Psoas muscle (tissue), 7 donors: ENCODE measurements at regions not wholly inside any gene's neighbourhood (a gene's known extent, or its start where the extent isn't known, plus 50 kb on each side); places are given as distances from the start of the nearest gene placed in this dataset.
"Not testable (repeated sequence)": the region's sequence is repeated elsewhere in the genome, so short reads cannot be mapped to it uniquely, and the experiment has no call there.

Experiments
- ATAC-seq, 4 donors: fragments of 200-7000 bp; cut with Tn5 transposase; one replicate each; pipeline ENCODE4 v1.9.1; 2020; ENCODE audit warnings: moderate library complexity in 3 of 4, mild to moderate bottlenecking in 2 of 4
- DNase-seq, 2 donors: peaks; one replicate each; pipeline ENCODE4 v3.0.0-alpha.2; 2020
- H3K27ac ChIP-seq: fragments of 200-600 bp; one replicate; pipeline ENCODE4 v1.8.0; 2022
- H3K27me3 ChIP-seq, 3 donors: fragments of 200-600 bp in 1 of 3; one replicate each; pipeline versions ENCODE4 v1.6.1 to v1.8.0; 2013 to 2022; ENCODE audit warnings: low read length in 2 of 3, mild to moderate bottlenecking in 2 of 3, moderate library complexity in 1 of 3; ENCODE audit not compliant: insufficient read depth in 3 of 3
- H3K36me3 ChIP-seq, 2 donors: fragments of 200-600 bp in 1 of 2; one replicate each; pipeline versions ENCODE4 v1.6.1 to v1.8.0; 2013 to 2022; ENCODE audit warnings: low read depth in 1 of 2, mild to moderate bottlenecking in 1 of 2, moderate library complexity in 1 of 2; ENCODE audit not compliant: insufficient read depth in 1 of 2
- H3K4me1 ChIP-seq: fragments of 200-600 bp; one replicate; pipeline ENCODE4 v1.8.0; 2022
- H3K4me3 ChIP-seq: fragments of 200-600 bp; one replicate; pipeline ENCODE4 v1.8.0; 2022; ENCODE audit warnings: mild to moderate bottlenecking
- H3K9me3 ChIP-seq: fragments of 200-600 bp; one replicate; pipeline ENCODE4 v1.8.0; 2022
- WGBS, 3 donors: extraction: QIAGEN DNeasy Blood & Tissue Kit; methylation state at CpG; one replicate each; pipeline versions ENCODE4 v1.1.6 to v1.1.7; 2013; 5-methylcytosine and 5-hydroxymethylcytosine counted together
- intact Hi-C, 2 donors: fragments of 100-400 bp; cut with DNase I; formaldehyde crosslinking; loops; one replicate each; pipeline versions ENCODE4 v1.11.0 to v1.14.2; 2022
- TF ChIP-seq, protein P1 (sequence below): fragments of 200-600 bp; IDR thresholded peaks from one replicate; pipeline ENCODE4 v1.8.0; 2022; ENCODE audit warnings: antibody characterized with exemption
- donor health status: healthy with polysubstance abuse.
- donor health status: DM: no; HTN: no; CAD: no; lungs with moderate emphysema.
- donor health status: Bipolar disorder and iron deficiency.
- donor health status: healthy.
- donor health status: DM: yes; HTN: yes; CAD: no.
- donor health status: DM: no; HTN: no; CAD: no.
- donor health status: DM: yes; HTN: yes; CAD: no.

DNA sequence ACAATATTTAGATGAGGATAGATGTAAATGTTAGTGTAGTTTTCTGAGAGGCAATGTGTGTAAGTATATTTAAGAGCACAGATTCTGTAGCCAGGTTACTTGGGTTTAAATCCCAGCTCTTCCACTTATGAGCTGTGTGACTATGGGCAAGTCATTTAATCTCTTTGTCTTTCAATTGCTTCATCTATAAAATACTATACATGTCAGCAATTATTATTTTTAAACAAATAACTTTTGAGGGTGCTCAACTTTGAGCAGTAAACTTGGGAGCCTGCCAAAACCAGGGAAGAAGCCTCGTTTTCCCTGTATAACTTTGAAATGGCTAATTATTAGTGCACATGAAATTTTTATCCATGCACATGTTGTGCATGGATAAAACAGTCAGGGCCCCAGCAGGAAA is 222.8 kb downstream of the FOXD2 start:
- 14 to 30% (median 22%) methylated on average over 1 of the region's 1 CpG for WGBS, 3 donors
- DNase-seq (no peak), ATAC-seq (no peak)
- peaks cover 9% of the 10 kb centered on the region for H3K4me1 ChIP-seq
- TF ChIP-seq, protein P1, sequence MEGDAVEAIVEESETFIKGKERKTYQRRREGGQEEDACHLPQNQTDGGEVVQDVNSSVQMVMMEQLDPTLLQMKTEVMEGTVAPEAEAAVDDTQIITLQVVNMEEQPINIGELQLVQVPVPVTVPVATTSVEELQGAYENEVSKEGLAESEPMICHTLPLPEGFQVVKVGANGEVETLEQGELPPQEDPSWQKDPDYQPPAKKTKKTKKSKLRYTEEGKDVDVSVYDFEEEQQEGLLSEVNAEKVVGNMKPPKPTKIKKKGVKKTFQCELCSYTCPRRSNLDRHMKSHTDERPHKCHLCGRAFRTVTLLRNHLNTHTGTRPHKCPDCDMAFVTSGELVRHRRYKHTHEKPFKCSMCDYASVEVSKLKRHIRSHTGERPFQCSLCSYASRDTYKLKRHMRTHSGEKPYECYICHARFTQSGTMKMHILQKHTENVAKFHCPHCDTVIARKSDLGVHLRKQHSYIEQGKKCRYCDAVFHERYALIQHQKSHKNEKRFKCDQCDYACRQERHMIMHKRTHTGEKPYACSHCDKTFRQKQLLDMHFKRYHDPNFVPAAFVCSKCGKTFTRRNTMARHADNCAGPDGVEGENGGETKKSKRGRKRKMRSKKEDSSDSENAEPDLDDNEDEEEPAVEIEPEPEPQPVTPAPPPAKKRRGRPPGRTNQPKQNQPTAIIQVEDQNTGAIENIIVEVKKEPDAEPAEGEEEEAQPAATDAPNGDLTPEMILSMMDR = no peak
- no peaks in the 10 kb centered on the region for H3K27me3 ChIP-seq
- no peaks in the 10 kb centered on the region for H3K9me3 ChIP-seq
- H3K36me3 ChIP-seq = no peaks in the 10 kb centered on the region
- intact Hi-C loops = no loop called here
- no peak overlapping the region for H3K4me3 ChIP-seq
- H3K27ac ChIP-seq = no peak overlapping the region

DNA sequence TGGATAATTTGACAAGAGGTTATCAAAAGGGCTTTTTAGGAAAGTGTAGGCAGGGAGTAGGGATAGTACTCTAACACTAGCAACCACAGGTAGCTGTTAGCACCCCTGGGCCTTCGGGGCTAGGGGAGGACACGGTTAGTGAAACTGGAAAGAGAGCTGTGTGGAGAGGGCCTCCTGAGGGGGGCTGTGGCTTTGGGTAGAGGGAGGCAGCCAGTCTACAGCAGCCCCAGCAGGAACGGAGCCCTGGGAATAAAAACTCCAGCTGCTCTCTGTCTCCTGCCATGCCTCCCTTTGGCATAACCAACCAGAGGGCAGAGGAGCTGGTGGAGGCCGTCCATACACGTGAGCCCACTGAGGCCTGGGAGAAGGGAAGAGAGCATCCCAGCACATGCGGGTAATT is 223.2 kb downstream of the FOXD2 start:
- WGBS, 3 donors = 55 to 61% (median 61%) methylated on average over 6 of the region's 6 CpGs
- H3K27me3 ChIP-seq = no peaks in the 10 kb centered on the region
- no peak overlapping the region for H3K27ac ChIP-seq
- H3K9me3 ChIP-seq = no peaks in the 10 kb centered on the region
- TF ChIP-seq, protein P1 = no peak
- DNase-seq (no peak), ATAC-seq (no peak)
- H3K4me3 ChIP-seq = no peak overlapping the region
- H3K36me3 ChIP-seq = no peaks in the 10 kb centered on the region
- intact Hi-C loops = no loop called here
- H3K4me1 ChIP-seq = peaks cover 9% of the 10 kb centered on the region

DNA sequence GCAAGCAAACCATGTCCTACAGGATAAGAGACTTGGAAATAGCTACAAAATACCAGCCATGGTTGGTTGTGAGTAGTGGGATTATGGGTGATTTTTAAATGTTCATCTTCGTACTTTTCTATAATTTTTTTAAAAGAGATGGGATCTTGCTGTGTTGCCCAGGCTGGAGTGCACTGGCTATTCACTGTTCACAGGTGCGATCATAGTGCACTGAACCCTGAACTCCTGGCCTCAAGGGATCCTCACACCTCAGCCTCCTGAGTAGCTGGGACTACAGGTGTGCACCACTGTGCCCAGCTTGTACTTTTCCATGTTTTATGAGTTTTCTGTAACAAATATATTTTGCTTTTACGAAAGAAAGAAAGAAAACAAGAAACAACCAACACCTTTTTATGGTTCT is 224.2 kb downstream of the FOXD2 start:
- Histone ChIP-seq H3K4me3 (no peak overlapping the region), H3K36me3 (no peaks in the 10 kb centered on the region), H3K9me3 (no peaks in the 10 kb centered on the region), H3K27ac (no peak overlapping the region), H3K27me3 (no peaks in the 10 kb centered on the region), H3K4me1 (no peaks in the 10 kb centered on the region)
- DNase-seq (no peak), ATAC-seq (no peak)
- 90 to 95% (median 94%) methylated on average over 3 of the region's 3 CpGs for WGBS, 3 donors
- intact Hi-C loops = no loop called here
- TF ChIP-seq, protein P1 = no peak

DNA sequence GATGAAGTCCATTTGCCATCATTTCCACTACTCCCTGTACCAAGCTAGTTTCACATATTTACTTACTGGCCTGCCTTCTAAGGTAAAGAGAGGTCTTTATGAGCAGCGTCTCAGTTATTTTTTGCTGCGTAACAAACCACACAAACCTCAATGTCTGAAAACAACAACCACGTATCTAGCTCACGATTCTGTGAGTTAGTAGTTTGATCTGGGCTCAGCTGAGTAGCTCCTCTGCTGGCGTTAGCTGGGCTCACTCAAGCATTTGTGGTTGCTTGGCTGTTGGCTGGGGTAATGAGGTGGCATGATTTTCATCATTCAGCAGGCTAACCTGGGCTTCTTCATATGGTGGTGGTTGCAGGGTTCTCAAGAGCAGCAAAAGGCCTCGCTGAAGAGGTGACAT is 225.4 kb downstream of the FOXD2 start:
- no peak for ATAC-seq
- intact Hi-C loops = no loop called here
- H3K36me3 ChIP-seq = no peaks in the 10 kb centered on the region
- H3K4me1 ChIP-seq = no peaks in the 10 kb centered on the region
- TF ChIP-seq, protein P1 = no peak
- no peak overlapping the region for H3K4me3 ChIP-seq
- H3K27ac ChIP-seq = no peak overlapping the region
- no peak for DNase-seq
- no peaks in the 10 kb centered on the region for H3K9me3 ChIP-seq
- 84 to 85% (median 85%) methylated on average over 6 of the region's 6 CpGs for WGBS, 3 donors
- H3K27me3 ChIP-seq = peaks cover 0 to 3% (median 0%) of the 10 kb centered on the region in 3 donors

DNA sequence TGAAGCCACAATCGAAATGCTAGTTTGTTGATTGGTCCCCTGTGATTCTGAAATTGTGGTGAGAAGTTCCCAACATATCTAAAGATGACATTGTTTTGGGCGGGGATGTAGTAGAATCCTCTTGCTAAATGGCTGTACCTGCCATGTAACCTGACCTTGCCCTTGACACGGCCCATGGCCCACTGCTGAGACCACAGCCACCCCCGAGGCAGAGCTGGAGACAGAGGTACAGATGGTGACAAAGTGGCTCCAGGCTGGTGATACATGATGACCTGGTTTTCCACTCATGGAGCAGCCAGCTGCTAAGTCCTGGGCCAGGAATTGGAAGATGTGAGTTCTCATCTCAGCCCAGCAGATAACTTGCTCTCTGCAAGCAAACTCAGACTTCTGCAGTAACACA is 226.5 kb downstream of the FOXD2 start:
- Histone ChIP-seq H3K27ac (no peak overlapping the region), H3K4me3 (no peak overlapping the region), H3K36me3 (no peaks in the 10 kb centered on the region), H3K9me3 (no peaks in the 10 kb centered on the region), H3K27me3 (peaks cover 0 to 3% (median 0%) of the 10 kb centered on the region in 3 donors), H3K4me1 (no peaks in the 10 kb centered on the region)
- ATAC-seq (no peak), DNase-seq (no peak)
- intact Hi-C loops = no loop called here
- TF ChIP-seq, protein P1 = no peak
- 70 to 71% (median 70%) methylated on average over 4 of the region's 4 CpGs for WGBS, 3 donors

DNA sequence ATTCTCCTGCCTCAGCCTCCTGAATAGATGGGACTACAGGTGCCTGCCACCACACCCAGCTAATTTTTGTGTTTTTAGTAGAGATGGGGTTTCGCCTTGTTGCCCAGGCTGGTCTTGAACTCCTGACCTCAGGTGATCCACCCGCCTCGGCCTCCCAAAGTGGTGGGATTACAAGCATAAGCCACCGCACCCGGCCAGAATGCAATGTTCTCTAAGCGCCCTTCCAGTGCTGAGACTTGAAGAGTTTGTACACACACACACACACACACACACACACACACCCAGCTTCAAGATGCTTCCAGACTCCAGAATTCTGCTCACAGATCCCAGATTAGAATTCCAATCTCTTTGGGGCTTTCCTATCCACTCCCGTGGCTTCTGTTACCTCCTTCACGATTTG is 227.1 kb downstream of the FOXD2 start:
- WGBS, 3 donors = 65 to 79% (median 68%) methylated on average over 8 of the region's 8 CpGs
- DNase-seq, H3K4me3 ChIP-seq, intact Hi-C loops, H3K36me3 ChIP-seq, H3K4me1 ChIP-seq, H3K9me3 ChIP-seq, H3K27me3 ChIP-seq, ATAC-seq, H3K27ac ChIP-seq: not testable (repeated sequence)
